CD14-positive monocyte (primary cell): ENCODE measurements at regions not wholly inside any gene's neighbourhood (a gene's known extent, or its start where the extent isn't known, plus 50 kb on each side); places are given as distances from the start of the nearest gene placed in this dataset.
"Not testable (repeated sequence)": the region's sequence is repeated elsewhere in the genome, so short reads cannot be mapped to it uniquely, and the experiment has no call there.

ENCODE experiments used
- DNase-seq, 3 donors: peaks; one replicate each; pipeline ENCODE4 v3.0.0-alpha.2; 2011 to 2022
- H2AFZ ChIP-seq: 2 replicates; pipeline ENCODE4 v1.6.0; 2012; ENCODE audit warnings: mild to moderate bottlenecking, low read depth, low read length, inconsistent platforms; ENCODE audit not compliant: insufficient read depth, poor library complexity, severe bottlenecking
- H3K27ac ChIP-seq, 2 donors: 1 replicate in 1 of 2; 2 replicates in 1 of 2; pipeline ENCODE4 v1.5.1; 2012 to 2013; ENCODE audit warnings: low read length in 2 of 2, control low read depth in 1 of 2, inconsistent platforms in 1 of 2, low read depth in 1 of 2, mild to moderate bottlenecking in 1 of 2
- H3K27me3 ChIP-seq, 2 donors: one replicate each; pipeline versions ENCODE4 v1.6.0 to v1.6.1; 2011 to 2013; ENCODE audit warnings: low read length in 2 of 2; ENCODE audit not compliant: control insufficient read depth in 2 of 2, insufficient read depth in 2 of 2
- H3K36me3 ChIP-seq, 2 donors: replicated peaks in 1 of 2; 1 replicate in 1 of 2; 2 replicates in 1 of 2; pipeline versions ENCODE4 v1.5.1 to v1.6.1; 2012 to 2013; ENCODE audit warnings: low read length in 2 of 2, control low read depth in 1 of 2, inconsistent platforms in 1 of 2, mild to moderate bottlenecking in 1 of 2; ENCODE audit not compliant: insufficient read depth in 2 of 2, control insufficient read depth in 1 of 2
- H3K4me1 ChIP-seq, 2 donors: 1 replicate in 1 of 2; 2 replicates in 1 of 2; pipeline versions ENCODE4 v1.5.1 to v1.6.1; 2012 to 2013; ENCODE audit warnings: low read length in 2 of 2, control low read depth in 1 of 2, inconsistent platforms in 1 of 2, mild to moderate bottlenecking in 1 of 2, moderate library complexity in 1 of 2; ENCODE audit not compliant: insufficient read depth in 2 of 2, control insufficient read depth in 1 of 2
- H3K4me2 ChIP-seq: replicated peaks from 2 replicates; pipeline ENCODE3; 2012; ENCODE audit warnings: low read length, moderate library complexity, mild to moderate bottlenecking; ENCODE audit not compliant: poor library complexity, severe bottlenecking; ENCODE audit errors: extremely low read depth
- H3K4me3 ChIP-seq, 3 experiments: fragments of 200-600 bp in 1 of 3; sonication (generic) in 1 of 3; replicated peaks in 1 of 3; 1 replicate in 2 of 3; 2 replicates in 1 of 3; pipeline ENCODE4 v1.5.1; 2011 to 2013; ENCODE audit warnings: low read length in 3 of 3, mild to moderate bottlenecking in 3 of 3, control low read depth in 2 of 3, low read depth in 2 of 3, inconsistent platforms in 1 of 3, moderate library complexity in 1 of 3
- H3K79me2 ChIP-seq: 2 replicates; pipeline ENCODE4 v1.6.0; 2012; ENCODE audit warnings: mild to moderate bottlenecking, control low read depth, inconsistent platforms, low read length, moderate library complexity; ENCODE audit not compliant: insufficient read depth
- H3K9ac ChIP-seq: 2 replicates; pipeline ENCODE4 v1.6.0; 2017; ENCODE audit warnings: low read length, mild to moderate bottlenecking; ENCODE audit not compliant: insufficient read depth, poor library complexity, severe bottlenecking
- H3K9me3 ChIP-seq, 2 donors: replicated peaks in 1 of 2; 1 replicate in 1 of 2; 2 replicates in 1 of 2; pipeline versions ENCODE4 v1.5.1 to v1.6.1; 2012 to 2013; ENCODE audit warnings: low read length in 2 of 2, control low read depth in 1 of 2; ENCODE audit not compliant: control insufficient read depth in 1 of 2, insufficient read depth in 1 of 2
- H4K20me1 ChIP-seq: 2 replicates; pipeline ENCODE4 v1.6.0; 2012; ENCODE audit warnings: mild to moderate bottlenecking, low read length, control low read depth, moderate library complexity; ENCODE audit not compliant: insufficient read depth
- H3K27ac Mint-ChIP-seq, 7 donors: one replicate each; pipeline ENCODE4 v1.8.0; 2020; ENCODE audit warnings: mild to moderate bottlenecking in 7 of 7, mixed read lengths in 7 of 7, moderate library complexity in 6 of 7, inconsistent platforms in 2 of 7
- H3K27me3 Mint-ChIP-seq, 3 donors: one replicate each; pipeline ENCODE4 v1.8.0; 2021 to 2022; ENCODE audit warnings: low read depth in 3 of 3, mild to moderate bottlenecking in 3 of 3, mixed read lengths in 3 of 3, moderate library complexity in 3 of 3, inconsistent platforms in 1 of 3
- H3K36me3 Mint-ChIP-seq, 2 donors: one replicate each; pipeline ENCODE4 v1.8.0; 2020; ENCODE audit warnings: mixed read lengths in 2 of 2, inconsistent platforms in 1 of 2, mild to moderate bottlenecking in 1 of 2
- H3K4me1 Mint-ChIP-seq: one replicate; pipeline ENCODE4 v1.8.0; 2020; ENCODE audit warnings: mild to moderate bottlenecking, mixed read lengths
- H3K4me3 Mint-ChIP-seq, 2 donors: one replicate each; pipeline ENCODE4 v1.8.0; 2020; ENCODE audit warnings: mild to moderate bottlenecking in 2 of 2, mixed read lengths in 2 of 2, moderate library complexity in 1 of 2
- H3K9me3 Mint-ChIP-seq, 7 donors: one replicate each; pipeline ENCODE4 v1.8.0; 2020 to 2022; ENCODE audit warnings: mixed read lengths in 7 of 7, mild to moderate bottlenecking in 6 of 7, moderate library complexity in 6 of 7, inconsistent platforms in 2 of 7
- WGBS: methylation state at CpG from one replicate; pipeline ENCODE4 v1.1.5; 2013; ENCODE audit warnings: missing lambda C conversion rate; ENCODE audit not compliant: insufficient coverage; 5-methylcytosine and 5-hydroxymethylcytosine counted together
- intact Hi-C, 2 donors: fragments of 100-400 bp; cut with micrococcal nuclease; formaldehyde crosslinking; loops; one replicate each; pipeline versions ENCODE4 v1.15.0 to v1.15.1; 2023
- TF ChIP-seq, protein P1 (sequence below): fragments of 200-600 bp; IDR thresholded peaks from one replicate; pipeline ENCODE4 v1.8.0; 2022; ENCODE audit warnings: antibody characterized with exemption, mild to moderate bottlenecking

DNA sequence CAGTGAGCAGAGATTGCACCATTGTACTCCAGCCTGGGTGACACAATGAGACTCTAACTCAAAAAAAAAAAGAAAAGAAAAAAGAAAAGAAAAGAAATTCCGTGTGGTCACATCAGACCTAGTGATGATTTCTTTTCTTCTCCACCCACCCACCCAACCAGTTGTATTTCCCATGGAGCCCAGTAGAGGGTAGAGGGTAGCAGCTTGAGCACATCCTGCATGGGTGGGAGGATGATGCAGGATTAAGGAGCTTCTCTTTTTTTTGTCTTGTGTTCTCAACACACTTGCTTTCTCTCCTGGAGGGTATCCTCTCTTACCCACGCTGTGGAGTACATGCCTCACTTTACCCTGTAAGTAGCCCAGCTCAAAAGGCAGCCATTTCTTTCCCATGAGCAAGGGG is 118.6 kb upstream of the CARD11 start:
- Mint-ChIP-seq H3K27ac (no peak overlapping the region), H3K4me3 (no peak overlapping the region)
- DNase-seq = no peak

DNA sequence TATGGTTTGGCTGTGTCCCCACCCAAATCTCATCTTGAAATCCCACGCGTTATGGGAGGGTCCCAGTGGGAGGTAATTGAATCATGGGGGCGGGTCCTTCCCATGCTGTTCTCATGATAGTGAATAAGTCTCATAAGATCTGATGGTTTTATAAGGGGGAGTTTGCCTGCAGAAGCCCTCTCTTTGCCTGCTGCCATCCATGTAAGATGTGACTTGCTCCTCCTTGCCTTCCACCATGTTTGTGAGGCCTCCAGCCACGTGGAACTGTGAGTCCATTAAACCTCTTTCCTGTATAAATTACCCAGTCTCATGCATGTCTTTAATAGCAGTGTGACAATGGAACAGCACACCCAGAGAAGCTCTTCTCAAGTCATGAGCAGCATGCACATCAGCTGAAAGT is 119.1 kb upstream of the CARD11 start:
- H3K4me3 ChIP-seq, H3K36me3 ChIP-seq, H3K4me1 Mint-ChIP-seq, H3K9me3 Mint-ChIP-seq, H3K4me1 ChIP-seq, H4K20me1 ChIP-seq, H3K4me3 Mint-ChIP-seq, H3K36me3 Mint-ChIP-seq, H3K79me2 ChIP-seq, H3K27ac Mint-ChIP-seq, H3K27me3 ChIP-seq, H3K4me2 ChIP-seq, H3K27me3 Mint-ChIP-seq, H2AFZ ChIP-seq, intact Hi-C loops, H3K27ac ChIP-seq, H3K9ac ChIP-seq, H3K9me3 ChIP-seq, DNase-seq: not testable (repeated sequence)
- WGBS = 71% methylated on average over 1 of the region's 4 CpGs

More for the DNA sequence above, 118.6 kb upstream of the CARD11 start:
- Histone ChIP-seq H3K27ac (no peak overlapping the region), H3K9ac (no peak overlapping the region), H4K20me1 (no peaks in the 10 kb centered on the region), H2AFZ (no peak overlapping the region), H3K4me1 (no peaks in the 10 kb centered on the region), H3K36me3 (no peaks in the 10 kb centered on the region), H3K27me3 (peaks cover 0 to under 1% of the 10 kb centered on the region in 2 donors), H3K79me2 (no peaks in the 10 kb centered on the region), H3K4me2 (no peak overlapping the region), H3K9me3 (no peaks in the 10 kb centered on the region), H3K4me3 (no peak overlapping the region)
- Mint-ChIP-seq H3K9me3 (peaks cover 0 to 3% (median 0%) of the 10 kb centered on the region in 7 donors), H3K27me3 (peaks cover 7 to 13% (median 9%) of the 10 kb centered on the region in 3 donors), H3K36me3 (no peaks in the 10 kb centered on the region), H3K4me1 (peaks cover 2% of the 10 kb centered on the region)
- WGBS = no CpG with 5 or more reads among the region's 2 CpGs
- intact Hi-C loops = no loop called here
- TF ChIP-seq, protein P1, sequence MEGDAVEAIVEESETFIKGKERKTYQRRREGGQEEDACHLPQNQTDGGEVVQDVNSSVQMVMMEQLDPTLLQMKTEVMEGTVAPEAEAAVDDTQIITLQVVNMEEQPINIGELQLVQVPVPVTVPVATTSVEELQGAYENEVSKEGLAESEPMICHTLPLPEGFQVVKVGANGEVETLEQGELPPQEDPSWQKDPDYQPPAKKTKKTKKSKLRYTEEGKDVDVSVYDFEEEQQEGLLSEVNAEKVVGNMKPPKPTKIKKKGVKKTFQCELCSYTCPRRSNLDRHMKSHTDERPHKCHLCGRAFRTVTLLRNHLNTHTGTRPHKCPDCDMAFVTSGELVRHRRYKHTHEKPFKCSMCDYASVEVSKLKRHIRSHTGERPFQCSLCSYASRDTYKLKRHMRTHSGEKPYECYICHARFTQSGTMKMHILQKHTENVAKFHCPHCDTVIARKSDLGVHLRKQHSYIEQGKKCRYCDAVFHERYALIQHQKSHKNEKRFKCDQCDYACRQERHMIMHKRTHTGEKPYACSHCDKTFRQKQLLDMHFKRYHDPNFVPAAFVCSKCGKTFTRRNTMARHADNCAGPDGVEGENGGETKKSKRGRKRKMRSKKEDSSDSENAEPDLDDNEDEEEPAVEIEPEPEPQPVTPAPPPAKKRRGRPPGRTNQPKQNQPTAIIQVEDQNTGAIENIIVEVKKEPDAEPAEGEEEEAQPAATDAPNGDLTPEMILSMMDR = no peak
